Glomerular endothelial cell (primary cell): ENCODE measurements at regions not wholly inside any gene's neighbourhood (a gene's known extent, or its start where the extent isn't known, plus 50 kb on each side); places are given as distances from the start of the nearest gene placed in this dataset.

Experiments used
- DNase-seq: peaks from one replicate; pipeline ENCODE4 v3.0.0-alpha.2; 2011; ENCODE audit warnings: low read depth, low spot score; ENCODE audit errors: extremely low read depth

- no peak for DNase-seq
Measured at GRCh38 chr6:156582509-156582992, 194.6 kb upstream of the ARID1B start.

GRCh38 chr6:156579564-156579963, 197.6 kb upstream of the ARID1B start:
- no peak for DNase-seq

GRCh38 chr6:156577749-156578148, 199.4 kb upstream of the ARID1B start:
- DNase-seq = no peak

GRCh38 chr6:156575361-156575760, 201.8 kb upstream of the ARID1B start:
- no peak for DNase-seq

DNA sequence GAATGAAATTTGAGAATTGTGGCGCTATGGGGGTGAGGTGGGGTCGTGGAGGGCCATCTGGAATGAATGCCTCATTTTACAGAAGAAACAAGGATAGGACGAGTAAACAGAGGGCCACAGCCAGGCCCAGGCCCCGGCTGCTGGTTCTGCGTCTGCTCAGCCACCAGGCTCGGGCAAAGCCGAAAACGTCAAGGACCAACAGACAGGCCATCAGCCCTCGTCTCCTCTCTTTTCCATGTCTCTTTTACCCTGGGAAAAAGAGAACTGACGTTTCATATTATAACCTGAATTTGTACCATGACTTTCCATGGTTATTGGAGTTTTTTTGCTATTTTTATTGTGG, 212.4 kb upstream of the ARID1B start:
- DNase-seq = no peak

DNA sequence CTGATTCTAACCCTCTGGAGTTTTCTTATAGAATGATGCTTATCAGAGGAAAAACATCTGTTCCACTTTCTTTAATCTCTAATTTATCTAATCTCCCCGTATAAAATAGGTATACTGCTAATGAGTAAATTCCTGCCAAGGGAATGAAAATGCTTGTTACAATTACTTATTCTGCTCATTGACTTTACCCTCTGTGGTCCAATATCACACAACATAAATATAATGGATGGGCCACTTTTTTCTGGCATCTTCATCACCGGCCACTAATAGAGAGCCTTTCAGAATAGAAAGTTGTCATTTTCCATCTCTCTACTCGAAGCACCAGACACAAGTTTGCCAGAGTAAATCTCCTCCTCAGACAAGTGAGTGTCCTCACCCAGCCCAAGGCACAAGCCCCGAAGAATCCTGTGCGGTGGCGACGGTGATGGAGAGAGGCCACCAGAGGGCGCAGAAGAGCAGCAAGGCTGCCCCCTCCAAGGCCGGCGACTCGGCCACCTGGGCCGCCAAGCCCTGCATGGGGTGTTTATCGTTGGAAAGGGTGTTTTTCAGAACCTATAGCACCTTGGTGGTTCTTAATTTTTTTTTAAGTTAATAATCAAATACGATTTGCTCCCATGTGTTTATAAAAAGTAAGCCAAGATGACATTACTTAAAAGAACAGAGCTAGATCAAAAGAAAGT, 212.9 kb upstream of the ARID1B start:
- DNase-seq = peak; percentile 20

- DNase-seq = no peak
Measured at GRCh38 chr6:156563714-156564113, 213.5 kb upstream of the ARID1B start.

DNA sequence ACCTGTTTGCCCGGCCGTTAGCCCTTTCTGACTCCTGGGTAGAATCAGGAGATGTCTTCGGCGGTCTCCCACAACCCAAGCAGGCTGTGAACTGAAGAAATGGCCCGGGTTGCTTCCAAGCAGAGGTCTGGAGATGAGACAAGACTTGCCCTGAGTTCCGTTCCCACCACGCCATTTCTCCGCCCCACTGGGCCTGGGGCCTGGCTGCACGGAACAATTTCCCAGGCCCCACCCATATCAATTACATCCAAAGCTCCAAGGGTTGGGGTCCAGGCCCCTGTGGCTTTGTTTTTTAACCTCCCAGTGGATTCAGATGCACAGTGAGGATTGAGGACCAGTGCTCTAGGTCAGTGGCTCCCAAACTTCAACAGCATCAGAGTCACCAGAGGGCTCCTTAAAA, 214.5 kb upstream of the ARID1B start:
- DNase-seq = no peak

GRCh38 chr6:156562019-156562418, 215.2 kb upstream of the ARID1B start:
- no peak for DNase-seq

DNA sequence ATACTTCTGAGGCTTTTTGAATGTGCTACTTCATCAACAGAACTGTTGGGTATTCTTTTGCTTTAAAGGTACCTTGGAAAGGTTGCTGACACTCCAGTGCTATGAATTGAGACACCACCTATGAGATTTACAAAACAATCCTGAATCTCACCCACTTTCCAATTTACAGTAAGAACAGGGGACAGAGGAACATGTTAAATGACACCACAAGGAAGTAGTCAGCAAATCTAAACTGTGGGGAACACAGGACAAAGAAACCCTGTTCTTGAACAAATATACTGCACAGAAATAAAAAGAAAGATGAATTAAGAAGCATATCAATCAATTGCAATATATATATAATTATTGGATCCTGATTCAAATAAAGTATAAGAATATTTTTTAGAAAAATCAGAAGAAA, 216.7 kb upstream of the ARID1B start:
- no peak for DNase-seq

GRCh38 chr6:156559162-156559690, 218.0 kb upstream of the ARID1B start:
- DNase-seq = no peak

- DNase-seq = no peak
Measured at GRCh38 chr6:156557911-156558259, 219.3 kb upstream of the ARID1B start.

DNA sequence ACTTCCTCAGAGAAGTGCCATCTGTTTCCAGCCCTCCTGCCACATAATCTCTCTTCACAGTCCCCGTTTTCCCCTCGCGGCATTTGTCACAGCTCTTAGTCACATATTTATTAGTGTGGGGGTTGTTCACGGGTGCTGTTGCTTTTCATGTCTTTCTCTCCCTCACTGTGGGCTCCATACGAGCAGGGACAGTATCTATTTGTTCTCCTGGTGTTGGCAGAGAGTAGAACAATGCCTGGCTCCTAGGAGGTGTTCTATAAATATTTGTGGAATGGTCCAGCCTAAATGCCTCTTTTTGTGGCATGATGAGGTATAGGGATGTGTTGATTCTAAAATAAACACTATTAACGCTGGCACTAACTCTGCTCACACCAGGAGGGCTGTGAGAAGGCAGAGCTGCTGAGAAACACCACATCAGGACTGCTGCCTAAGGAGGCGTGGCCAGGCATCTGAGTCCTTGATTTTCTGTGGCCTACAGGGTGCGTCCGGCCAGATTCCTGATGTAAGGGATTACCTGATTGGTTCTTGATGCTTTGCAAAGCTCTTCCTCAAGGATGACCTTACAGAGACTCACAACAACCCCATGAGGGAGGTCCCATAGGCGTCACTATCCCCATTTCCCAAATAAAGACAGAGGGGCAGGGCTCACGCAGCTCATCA, 219.8 kb upstream of the ARID1B start:
- DNase-seq = no peak

GRCh38 chr6:156556811-156557210, 220.4 kb upstream of the ARID1B start:
- no peak for DNase-seq

GRCh38 chr6:156555116-156555515, 222.1 kb upstream of the ARID1B start:
- no peak for DNase-seq

DNA sequence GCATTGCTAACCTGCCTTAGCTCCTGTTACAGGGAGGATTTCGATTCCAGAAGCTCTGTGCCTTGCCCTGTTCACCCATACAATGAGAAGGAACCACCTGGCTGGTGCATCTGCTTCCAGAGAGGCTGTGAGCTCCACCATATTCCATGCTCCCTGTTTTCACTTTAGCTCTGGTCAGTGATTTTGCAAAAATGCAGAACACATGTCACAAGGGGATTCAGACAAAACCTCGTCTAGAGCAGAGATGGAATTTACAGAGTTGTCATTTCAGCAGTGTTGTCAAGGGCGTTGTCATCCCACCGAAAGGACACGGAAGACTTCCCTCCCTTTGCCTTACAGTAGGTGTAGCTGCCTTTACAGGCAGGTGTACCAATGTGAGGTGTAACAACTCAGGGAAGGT, 223.0 kb upstream of the ARID1B start:
- no peak for DNase-seq

DNA sequence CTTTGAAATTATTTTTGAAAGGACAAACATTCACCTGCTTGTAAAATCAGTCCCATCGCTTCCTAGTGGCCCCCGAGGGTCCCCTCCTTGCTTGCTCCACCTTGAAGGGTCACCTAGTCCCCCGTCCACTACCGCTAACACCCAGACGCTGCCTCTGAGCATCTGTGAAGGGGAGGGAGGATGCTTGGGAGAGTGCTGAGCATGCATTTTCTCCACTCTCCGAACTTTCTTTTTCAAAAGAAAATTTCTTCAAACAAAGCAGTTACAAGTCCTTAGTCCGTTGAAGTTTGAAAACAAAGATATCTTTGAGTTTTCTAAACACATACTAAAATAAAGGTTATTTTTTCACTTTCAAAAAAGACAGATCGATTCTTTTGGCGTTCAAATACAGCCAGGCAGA, 224.3 kb upstream of the ARID1B start:
- DNase-seq = no peak

DNA sequence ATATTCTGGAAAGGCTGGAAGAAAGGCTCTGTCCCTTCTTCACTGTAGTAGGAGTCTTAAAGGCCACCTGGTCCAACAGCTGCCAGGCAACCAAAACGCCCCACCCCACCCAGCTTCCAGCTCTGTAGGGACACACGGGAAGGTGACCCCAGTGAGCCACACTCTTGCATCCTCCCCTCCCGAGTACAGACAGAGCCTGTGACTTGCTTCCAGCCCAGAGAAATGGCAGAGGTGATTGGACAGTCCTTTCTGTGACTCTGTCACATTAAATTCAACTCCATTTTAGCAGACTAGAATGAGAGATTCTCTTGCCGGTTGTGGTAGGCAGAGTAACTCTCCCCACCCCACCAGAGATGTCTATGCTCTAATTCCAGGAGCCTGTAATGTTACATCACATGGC, 226.2 kb upstream of the ARID1B start:
- DNase-seq = no peak

DNA sequence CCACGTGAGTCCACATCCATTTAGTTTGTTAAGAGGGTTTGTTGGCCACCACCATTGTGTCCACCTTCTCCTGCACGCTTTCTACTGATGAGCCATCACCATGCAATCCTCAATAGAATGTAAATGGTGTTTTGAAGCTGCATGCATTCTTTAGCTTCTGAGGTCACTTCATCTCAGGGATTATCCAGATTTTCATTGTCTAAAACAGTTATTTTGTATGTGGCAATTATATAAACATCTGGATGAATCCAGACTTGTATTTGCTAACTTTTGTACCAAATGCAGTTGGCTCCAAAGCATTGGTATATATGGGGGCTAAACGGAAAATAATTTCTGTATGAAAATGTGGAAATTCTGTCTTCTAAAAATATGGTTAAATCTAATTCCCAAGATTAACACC, 231.2 kb upstream of the ARID1B start:
- no peak for DNase-seq

GRCh38 chr6:156545021-156545420, 232.2 kb upstream of the ARID1B start:
- no peak for DNase-seq

DNA sequence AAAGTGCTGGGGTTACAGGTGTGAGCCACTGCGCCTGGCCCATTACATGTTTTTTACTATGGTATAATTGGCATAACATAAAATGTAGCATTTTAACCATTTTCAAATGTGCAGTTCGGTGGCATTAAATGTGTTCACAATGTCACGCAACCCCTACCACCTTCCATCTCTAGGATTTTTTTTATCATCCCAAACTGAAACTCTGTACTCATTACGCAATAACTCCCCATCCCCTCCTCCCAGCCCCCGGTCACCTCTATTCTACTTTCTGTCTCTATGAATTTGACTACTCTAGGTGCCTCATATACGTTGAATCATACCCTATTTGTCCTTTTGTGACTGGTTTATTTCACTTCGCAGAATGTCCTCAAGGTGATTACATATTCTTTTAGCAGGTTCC, 233.1 kb upstream of the ARID1B start:
- DNase-seq = no peak

DNA sequence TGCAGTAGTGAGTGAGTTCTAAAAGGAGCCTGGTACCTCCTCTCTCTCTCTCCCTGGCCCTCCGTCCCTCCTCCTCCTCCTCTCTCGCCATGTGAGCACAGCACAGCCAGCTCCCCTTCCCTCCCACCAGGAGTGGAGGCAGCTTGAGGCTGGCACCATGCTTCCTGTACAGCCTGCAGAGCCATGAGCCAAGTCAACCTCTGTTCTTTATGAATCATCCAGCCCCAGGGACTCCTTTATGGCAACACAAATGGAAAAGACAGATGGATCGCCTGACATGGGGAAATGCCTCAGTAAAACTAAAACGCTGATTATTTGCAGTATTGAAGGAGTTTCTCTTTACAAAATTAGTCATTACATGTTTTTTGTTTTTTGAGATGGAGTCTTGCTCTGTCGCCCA, 233.7 kb upstream of the ARID1B start:
- no peak for DNase-seq
